GM19467 (cell line): ENCODE measurements at regions not wholly inside any gene's neighbourhood (a gene's known extent, or its start where the extent isn't known, plus 50 kb on each side); places are given as distances from the start of the nearest gene placed in this dataset.

ENCODE experiments used
- ATAC-seq: cut with Tn5 transposase; IDR thresholded peaks from one replicate; pipeline ENCODE4 v1.9.1; 2021; ENCODE audit warnings: mild to moderate bottlenecking, moderate library complexity; ENCODE audit not compliant: unreplicated experiment

GRCh38 chr14:84162633-84163032 lies 1367.3 kb upstream of the FLRT2 start:
- no peak for ATAC-seq

- no peak for ATAC-seq
Measured at GRCh38 chr14:84167026-84167425, 1362.9 kb upstream of the FLRT2 start.

GRCh38 chr14:84180336-84180735 lies 1349.6 kb upstream of the FLRT2 start:
- no peak for ATAC-seq

- ATAC-seq: no peak
Measured at GRCh38 chr14:84181072-84181471, 1348.9 kb upstream of the FLRT2 start.

GRCh38 chr14:84195514-84195913 lies 1334.4 kb upstream of the FLRT2 start:
- ATAC-seq: no peak

GRCh38 chr14:84197704-84198103 lies 1332.2 kb upstream of the FLRT2 start:
- ATAC-seq: no peak

GRCh38 chr14:84202486-84202885 lies 1327.5 kb upstream of the FLRT2 start:
- no peak for ATAC-seq

GRCh38 chr14:84203896-84204295 lies 1326.0 kb upstream of the FLRT2 start:
- ATAC-seq: no peak

- no peak for ATAC-seq
Measured at GRCh38 chr14:84208451-84208850, 1321.5 kb upstream of the FLRT2 start.

- no peak for ATAC-seq
Measured at GRCh38 chr14:84209031-84209430, 1320.9 kb upstream of the FLRT2 start.

- no peak for ATAC-seq
Measured at GRCh38 chr14:84217066-84217465, 1312.9 kb upstream of the FLRT2 start.

- ATAC-seq: no peak
Measured at GRCh38 chr14:84225268-84225667, 1304.7 kb upstream of the FLRT2 start.

- ATAC-seq: no peak
Measured at GRCh38 chr14:84228702-84229101, 1301.2 kb upstream of the FLRT2 start.

GRCh38 chr14:84234281-84234680 lies 1295.7 kb upstream of the FLRT2 start:
- ATAC-seq: no peak

- no peak for ATAC-seq
Measured at GRCh38 chr14:84236290-84236689, 1293.7 kb upstream of the FLRT2 start.

GRCh38 chr14:84237881-84238280 lies 1292.1 kb upstream of the FLRT2 start:
- no peak for ATAC-seq

GRCh38 chr14:84247693-84248092 lies 1282.3 kb upstream of the FLRT2 start:
- no peak for ATAC-seq

GRCh38 chr14:84250893-84251292 lies 1279.1 kb upstream of the FLRT2 start:
- no peak for ATAC-seq

- no peak for ATAC-seq
Measured at GRCh38 chr14:84251411-84252115, 1278.4 kb upstream of the FLRT2 start.

- no peak for ATAC-seq
Measured at GRCh38 chr14:84252706-84253105, 1277.2 kb upstream of the FLRT2 start.

GRCh38 chr14:84253326-84253725 lies 1276.6 kb upstream of the FLRT2 start:
- no peak for ATAC-seq

GRCh38 chr14:84254290-84254689 lies 1275.7 kb upstream of the FLRT2 start:
- no peak for ATAC-seq

GRCh38 chr14:84262932-84263331 lies 1267.0 kb upstream of the FLRT2 start:
- ATAC-seq: no peak
